Activated T-cell treated with anti-CD3 and anti-CD28 coated beads for 48 hours (primary cell): ENCODE measurements at regions not wholly inside any gene's neighbourhood (a gene's known extent, or its start where the extent isn't known, plus 50 kb on each side); places are given as distances from the start of the nearest gene placed in this dataset.

ENCODE experiments used
- DNase-seq: peaks from one replicate; pipeline ENCODE4 v3.0.0-alpha.2; 2020; ENCODE audit warnings: low read depth

- DNase-seq, result no peak
These were observed 95.6 kb downstream of the RIPK4 start for GRCh38 chr21:41671212-41671762.

- DNase-seq, result no peak
These were observed 96.6 kb downstream of the RIPK4 start for GRCh38 chr21:41670056-41670805.

DNA sequence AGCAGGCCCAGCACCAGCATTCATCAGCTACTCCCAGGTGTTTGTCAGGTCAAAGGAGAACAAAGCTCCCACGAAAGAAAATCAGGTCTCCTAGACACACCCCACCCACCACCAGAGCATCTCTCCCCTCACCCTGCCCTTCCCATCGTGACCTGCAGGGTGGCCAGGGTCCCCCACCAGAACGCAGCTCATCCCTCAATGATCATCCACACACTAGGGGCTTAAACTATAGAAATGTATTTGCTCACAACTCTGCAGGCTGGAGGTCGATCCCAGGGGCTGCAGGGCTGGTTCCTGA lies 97.4 kb downstream of the RIPK4 start:
- no peak for DNase-seq

GRCh38 chr21:41668686-41669532 lies 97.9 kb downstream of the RIPK4 start:
- no peak for DNase-seq

GRCh38 chr21:41668051-41668541 lies 98.8 kb downstream of the RIPK4 start:
- no peak for DNase-seq

GRCh38 chr21:41667136-41667535 lies 99.7 kb downstream of the RIPK4 start:
- DNase-seq, result no peak

GRCh38 chr21:41666641-41667081 lies 100.2 kb downstream of the RIPK4 start:
- no peak for DNase-seq

DNA sequence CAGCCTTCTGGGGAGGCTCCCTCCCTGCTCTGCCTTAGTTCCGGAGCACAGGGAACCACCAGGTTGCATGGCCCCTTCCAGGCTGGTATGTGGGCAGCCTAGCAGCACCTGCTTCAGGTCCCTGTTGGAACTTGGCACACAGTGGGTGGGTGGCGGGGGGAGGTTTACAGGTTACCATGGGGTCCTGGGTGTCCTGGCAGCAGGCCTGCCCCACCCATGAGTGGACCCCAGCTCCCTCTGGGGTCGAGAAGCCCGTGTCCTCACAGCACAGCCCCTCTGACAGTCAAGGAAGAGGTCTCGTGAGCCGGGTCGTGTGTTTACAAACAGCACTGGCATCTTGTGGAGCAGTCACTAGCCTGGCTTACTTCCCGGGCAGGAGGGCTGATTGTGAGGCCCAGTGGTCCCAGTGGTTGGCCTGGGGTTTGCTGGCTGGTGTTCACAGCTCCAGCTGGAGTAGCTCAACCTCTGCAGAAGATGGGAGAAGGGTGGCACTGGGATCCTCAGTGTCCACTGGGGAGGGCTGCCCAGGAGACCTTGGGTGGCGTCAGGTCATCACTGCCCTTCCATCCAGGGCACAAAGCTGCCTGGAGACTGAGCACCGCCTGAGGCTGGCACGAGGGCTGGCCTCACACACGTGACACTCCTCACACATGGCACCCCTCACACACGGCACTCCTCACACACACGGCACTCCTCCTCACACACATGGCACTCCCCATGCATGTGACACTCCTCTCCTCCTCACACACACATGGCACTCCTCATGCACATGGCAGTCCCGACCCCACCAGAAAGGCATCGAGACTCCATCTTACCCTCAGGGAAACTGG lies 100.9 kb downstream of the RIPK4 start:
- no peak for DNase-seq

GRCh38 chr21:41664881-41665765 lies 101.7 kb downstream of the RIPK4 start:
- no peak for DNase-seq

GRCh38 chr21:41663805-41664788 lies 102.8 kb downstream of the RIPK4 start:
- DNase-seq, result no peak

- DNase-seq, result no peak
These were observed 104.1 kb downstream of the RIPK4 start for GRCh38 chr21:41662761-41663160.

DNA sequence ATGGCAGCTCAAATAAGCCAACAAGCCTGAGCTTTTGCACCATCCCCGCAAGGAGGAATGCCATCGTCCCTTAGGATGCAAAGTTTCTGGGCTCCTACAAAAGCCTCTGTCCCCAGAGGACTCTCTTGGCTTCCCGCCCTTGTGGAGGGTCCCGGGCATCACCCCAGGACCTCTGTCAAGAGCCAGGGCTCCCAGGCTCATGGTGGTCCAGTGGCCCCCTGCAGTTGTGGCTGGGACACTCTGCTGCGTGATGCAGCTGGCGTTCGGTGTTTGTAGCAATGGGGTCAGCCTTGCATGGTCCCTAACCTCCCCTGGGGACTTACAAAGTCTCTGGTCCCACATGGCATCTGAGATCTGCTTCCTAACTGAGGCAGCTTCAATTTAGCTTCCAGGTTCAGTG lies 104.7 kb downstream of the RIPK4 start:
- DNase-seq, result no peak

- DNase-seq, result no peak
These were observed 106.1 kb downstream of the RIPK4 start for GRCh38 chr21:41660748-41661147.

GRCh38 chr21:41659791-41660560 lies 106.9 kb downstream of the RIPK4 start:
- DNase-seq, result no peak

DNA sequence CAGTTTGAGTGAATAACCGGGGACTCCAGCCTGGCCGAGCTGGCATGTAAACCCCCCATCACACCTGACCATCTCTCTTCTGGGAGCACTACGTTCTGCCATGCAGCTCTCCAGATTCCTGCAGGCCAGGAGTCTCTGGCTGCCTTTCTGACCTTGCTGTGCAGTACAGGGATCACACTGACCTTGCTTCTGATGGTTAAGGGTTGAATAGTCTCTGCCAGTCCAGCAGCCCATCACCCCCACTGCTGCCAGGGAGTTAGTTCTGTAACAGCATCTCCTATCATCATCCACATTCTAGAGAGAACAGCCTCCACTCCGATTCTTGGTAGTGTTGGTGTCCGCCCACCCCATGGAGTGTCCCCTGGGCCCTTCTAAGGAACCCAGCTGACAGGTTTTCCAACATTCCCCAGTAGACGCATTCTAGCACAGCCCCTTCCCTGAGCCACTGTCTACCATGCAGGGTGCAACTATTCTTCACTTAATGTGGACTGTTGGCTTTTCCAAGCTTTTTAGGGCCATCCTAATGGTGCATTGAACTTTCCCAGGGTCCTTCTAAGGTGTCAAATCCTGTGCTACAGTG lies 109.8 kb downstream of the RIPK4 start:
- no peak for DNase-seq

DNA sequence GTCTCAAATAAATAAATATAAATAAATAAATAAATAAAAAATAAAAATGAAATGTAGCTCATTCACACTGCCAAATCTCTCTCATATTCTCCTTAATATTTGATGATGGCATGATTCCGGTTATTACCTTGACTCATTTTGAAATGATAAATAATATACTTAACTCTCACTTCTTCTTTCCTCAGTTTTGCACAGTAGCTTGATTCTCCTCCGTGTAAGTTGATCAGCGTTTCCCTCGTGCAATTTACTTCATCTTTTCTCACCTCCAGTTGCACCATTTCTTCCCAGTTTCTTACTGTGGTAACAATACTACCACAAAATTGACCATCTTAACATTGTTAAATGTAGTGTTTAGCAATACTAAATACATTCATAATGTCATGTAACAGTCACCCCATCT lies 111.6 kb downstream of the RIPK4 start:
- no peak for DNase-seq

DNA sequence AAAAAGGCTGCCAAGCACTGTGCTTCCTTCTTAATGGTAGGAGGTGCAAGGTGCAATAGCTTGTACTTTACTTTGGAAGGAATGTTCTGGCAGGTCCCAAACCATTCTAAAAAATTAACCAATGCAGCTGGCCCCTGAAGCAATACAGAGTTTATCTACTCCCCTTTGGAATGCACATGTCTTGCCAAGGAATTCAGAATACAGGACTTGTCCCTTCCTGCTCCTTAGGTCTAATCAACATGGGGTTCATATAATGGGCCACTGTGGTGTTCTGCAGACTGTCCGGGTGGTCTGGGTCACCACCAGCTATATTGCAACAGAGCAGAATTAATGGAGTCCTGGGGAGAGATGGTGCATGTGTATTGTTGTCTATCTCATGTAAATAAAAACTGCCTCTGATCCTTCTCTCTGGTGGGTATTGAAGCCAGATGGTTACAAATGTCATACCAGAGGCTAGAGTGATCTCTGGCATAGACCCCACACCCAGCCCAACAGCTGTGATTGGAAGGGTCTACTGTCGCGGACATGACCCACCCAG lies 112.8 kb downstream of the RIPK4 start:
- DNase-seq, result no peak

GRCh38 chr21:41653243-41653953 lies 113.5 kb downstream of the RIPK4 start:
- no peak for DNase-seq
